RWPE2 (cell line): ENCODE measurements at regions not wholly inside any gene's neighbourhood (a gene's known extent, or its start where the extent isn't known, plus 50 kb on each side); places are given as distances from the start of the nearest gene placed in this dataset.

Source experiments
- ATAC-seq: fragments of 200-7000 bp; cut with Tn5 transposase; 3 replicates; pipeline ENCODE4 v1.9.1; 2021; ENCODE audit warnings: low read depth
- DNase-seq: peaks from one replicate; pipeline ENCODE4 v3.0.0-alpha.2; 2020; ENCODE audit warnings: low spot score
- H3K27ac ChIP-seq: fragments of 450-650 bp; 2 replicates; pipeline ENCODE4 v1.5.1; 2017; ENCODE audit warnings: mild to moderate bottlenecking; ENCODE audit not compliant: poor library complexity, severe bottlenecking
- H3K27me3 ChIP-seq: fragments of 250-450 bp; sonication (Bioruptor Pico); 2 replicates; pipeline ENCODE4 v1.5.1; 2021; ENCODE audit warnings: mild to moderate bottlenecking, moderate library complexity; ENCODE audit not compliant: insufficient read depth, poor library complexity, severe bottlenecking
- H3K36me3 ChIP-seq: fragments of 250-450 bp; sonication (Bioruptor Pico); 2 replicates; pipeline ENCODE4 v1.5.1; 2020; ENCODE audit warnings: low read depth, mild to moderate bottlenecking, moderate library complexity
- H3K4me1 ChIP-seq: fragments of 250-450 bp; sonication (Bioruptor Pico); 2 replicates; pipeline ENCODE4 v1.5.1; 2021; ENCODE audit warnings: mild to moderate bottlenecking, moderate library complexity; ENCODE audit not compliant: insufficient read depth, poor library complexity, severe bottlenecking
- H3K4me3 ChIP-seq: fragments of 250-450 bp; sonication (Bioruptor Pico); 2 replicates; pipeline ENCODE4 v1.5.1; 2021; ENCODE audit warnings: mild to moderate bottlenecking, moderate library complexity; ENCODE audit not compliant: severe bottlenecking
- H3K9me3 ChIP-seq: fragments of 250-450 bp; sonication (Bioruptor Pico); 2 replicates; pipeline ENCODE4 v1.5.1; 2021; ENCODE audit warnings: mild to moderate bottlenecking, moderate library complexity; ENCODE audit not compliant: severe bottlenecking
- CTCF ChIP-seq: fragments of 450-650 bp; IDR thresholded peaks from one replicate; pipeline ENCODE4 v1.5.1; 2017; ENCODE audit warnings: mild to moderate bottlenecking, moderate library complexity; ENCODE audit not compliant: poor library complexity, severe bottlenecking

- Histone ChIP-seq H3K9me3 (no peaks in the 10 kb centered on the region), H3K27ac (no peak overlapping the region), H3K27me3 (no peaks in the 10 kb centered on the region), H3K4me3 (no peak overlapping the region), H3K4me1 (no peaks in the 10 kb centered on the region), H3K36me3 (no peaks in the 10 kb centered on the region)
- TF ChIP-seq CTCF = no peak
- no peak for DNase-seq
- no peak for ATAC-seq
Measured at GRCh38 chr3:144523396-144523795, 551.8 kb downstream of the DIPK2A start.

GRCh38 chr3:144524531-144524930 is 552.9 kb downstream of the DIPK2A start:
- Histone ChIP-seq H3K9me3 (no peaks in the 10 kb centered on the region), H3K4me1 (no peaks in the 10 kb centered on the region), H3K27me3 (no peaks in the 10 kb centered on the region), H3K36me3 (no peaks in the 10 kb centered on the region), H3K4me3 (no peak overlapping the region), H3K27ac (no peak overlapping the region)
- no peak for DNase-seq
- ATAC-seq = no peak
- no peak for TF ChIP-seq CTCF

- no peak for TF ChIP-seq CTCF
- Histone ChIP-seq H3K36me3 (no peaks in the 10 kb centered on the region), H3K9me3 (no peaks in the 10 kb centered on the region), H3K4me1 (no peaks in the 10 kb centered on the region), H3K27ac (no peak overlapping the region), H3K27me3 (no peaks in the 10 kb centered on the region), H3K4me3 (no peak overlapping the region)
- no peak for ATAC-seq
- no peak for DNase-seq
Measured at GRCh38 chr3:144529566-144529965, 557.9 kb downstream of the DIPK2A start.

- DNase-seq (no peak), ATAC-seq (no peak)
- Histone ChIP-seq H3K4me3 (no peak overlapping the region), H3K27ac (no peak overlapping the region), H3K36me3 (no peaks in the 10 kb centered on the region), H3K9me3 (no peaks in the 10 kb centered on the region), H3K4me1 (no peaks in the 10 kb centered on the region), H3K27me3 (no peaks in the 10 kb centered on the region)
- TF ChIP-seq CTCF = no peak
Measured at GRCh38 chr3:144544871-144545270, 573.2 kb downstream of the DIPK2A start.

- no peak for TF ChIP-seq CTCF
- H3K9me3 ChIP-seq = no peaks in the 10 kb centered on the region
- H3K27me3 ChIP-seq = no peaks in the 10 kb centered on the region
- H3K4me3 ChIP-seq = no peak overlapping the region
- ATAC-seq (no peak), DNase-seq (no peak)
- no peak overlapping the region for H3K27ac ChIP-seq
- no peaks in the 10 kb centered on the region for H3K4me1 ChIP-seq
- H3K36me3 ChIP-seq = no peaks in the 10 kb centered on the region
Measured at GRCh38 chr3:144546539-144546938, 574.9 kb downstream of the DIPK2A start.
